OCI-LY7 (cell line): ENCODE measurements at regions not wholly inside any gene's neighbourhood (a gene's known extent, or its start where the extent isn't known, plus 50 kb on each side); places are given as distances from the start of the nearest gene placed in this dataset.

Source experiments
- BruUV-seq: library from RNA; stranded (reverse); fragments of 400-500 nt; replicated peaks from 2 replicates; lab custom pipeline; 2021; lab: Mats Ljungman, UMichigan
- CTCF ChIA-PET: fragments of 300-600 bp; sonication (Branson Sonifier 250); formaldehyde crosslinking; loops from one replicate; lab custom pipeline; 2022; ENCODE audit warnings: antibody characterized with exemption; ENCODE audit not compliant: unreplicated experiment; lab: Charles Lee
- POLR2A ChIA-PET: fragments of 300-600 bp; sonication (Branson Sonifier 250); formaldehyde crosslinking; loops from one replicate; lab custom pipeline; 2022; ENCODE audit warnings: antibody characterized with exemption; lab: Charles Lee
- DNase-seq: peaks from one replicate; pipeline ENCODE4 v3.0.0-alpha.2; 2015; ENCODE audit warnings: low spot score
- H2AFZ ChIP-seq: fragments of 200-600 bp; sonication (generic), shearing (Covaris generic); 2 replicates; pipeline ENCODE4 v1.6.1; 2014; ENCODE audit warnings: mild to moderate bottlenecking, antibody characterized with exemption, low read length, moderate library complexity
- H3K27ac ChIP-seq: fragments of 200-600 bp; sonication (generic); 2 replicates; pipeline ENCODE4 v1.5.1; 2014; ENCODE audit warnings: mixed run types, low read depth, mild to moderate bottlenecking, moderate library complexity, low read length, inconsistent platforms; ENCODE audit not compliant: poor library complexity, severe bottlenecking
- H3K36me3 ChIP-seq: fragments of 200-600 bp; sonication (generic); 2 replicates; pipeline ENCODE4 v1.6.1; 2014; ENCODE audit warnings: mild to moderate bottlenecking, antibody characterized with exemption, low read length, moderate library complexity, mixed read lengths; ENCODE audit not compliant: insufficient read depth
- H3K4me1 ChIP-seq: fragments of 200-600 bp; sonication (generic); 2 replicates; pipeline ENCODE4 v1.5.1; 2014; ENCODE audit warnings: mild to moderate bottlenecking, low read length; ENCODE audit not compliant: insufficient read depth, poor library complexity, severe bottlenecking
- H3K4me2 ChIP-seq: fragments of 200-600 bp; sonication (generic); 2 replicates; pipeline ENCODE4 v1.6.1; 2014; ENCODE audit warnings: mild to moderate bottlenecking, low read length
- H3K4me3 ChIP-seq: fragments of 200-600 bp; sonication (generic); 2 replicates; pipeline ENCODE4 v1.5.1; 2014; ENCODE audit warnings: mild to moderate bottlenecking, low read depth, low read length; ENCODE audit not compliant: poor library complexity, severe bottlenecking
- H3K79me2 ChIP-seq: fragments of 200-600 bp; sonication (generic); 2 replicates; pipeline ENCODE4 v1.6.1; 2016; ENCODE audit warnings: low read depth, mild to moderate bottlenecking, low read length, moderate library complexity, mixed read lengths; ENCODE audit not compliant: insufficient read depth
- H3K9me2 ChIP-seq: fragments of 200-600 bp; sonication (generic); 2 replicates; pipeline ENCODE4 v1.6.1; 2016; ENCODE audit warnings: mild to moderate bottlenecking, low read length, mixed read lengths; ENCODE audit not compliant: insufficient read depth
- H3K9me3 ChIP-seq: fragments of 200-600 bp; sonication (generic); 2 replicates; pipeline ENCODE4 v1.6.1; 2014; ENCODE audit warnings: mild to moderate bottlenecking, mixed run types, low read length, mixed read lengths
- H4K20me1 ChIP-seq: fragments of 200-600 bp; sonication (generic); 2 replicates; pipeline ENCODE4 v1.6.1; 2014; ENCODE audit warnings: mild to moderate bottlenecking, antibody characterized with exemption, low read length, moderate library complexity, mixed read lengths; ENCODE audit not compliant: insufficient read depth
- EZH2phosphoT487 ChIP-seq: fragments of 200-600 bp; sonication (generic); IDR thresholded peaks from 2 replicates; pipeline ENCODE4 v1.6.1; 2018; ENCODE audit warnings: low read depth, borderline replicate concordance, mild to moderate bottlenecking, mixed run types, antibody characterized with exemption, low read length, moderate library complexity, mixed read lengths
- intact Hi-C: fragments of 100-400 bp; cut with micrococcal nuclease; formaldehyde crosslinking; loops from one replicate; pipeline ENCODE4 v1.10.0; 2022; ENCODE audit not compliant: unreplicated experiment
- TF ChIP-seq, protein P1 (sequence below): fragments of 200-600 bp; sonication (generic); conservative IDR thresholded peaks from 2 replicates; pipeline ENCODE4 v1.5.1; 2014; ENCODE audit warnings: mild to moderate bottlenecking, antibody characterized with exemption, low read length, moderate library complexity, mixed read lengths

DNA sequence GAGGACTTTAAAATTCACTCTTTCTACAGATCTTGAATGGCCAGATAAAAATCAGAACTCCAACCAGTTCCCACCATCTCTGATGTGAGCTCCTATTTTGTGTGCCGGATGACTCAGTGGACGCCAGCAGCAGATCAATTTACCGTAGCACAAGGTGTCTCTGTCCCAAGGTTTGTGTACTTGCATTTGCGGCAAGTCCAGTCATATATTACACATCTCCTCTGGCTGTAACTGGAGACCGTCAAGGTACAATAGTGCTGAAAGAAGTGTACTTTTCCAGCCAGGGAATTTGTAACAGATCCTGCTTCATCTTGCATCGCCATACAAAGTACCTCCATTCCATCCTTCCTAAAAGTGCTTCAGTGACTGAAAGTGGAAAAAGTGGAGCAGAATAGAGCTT is 108.2 kb upstream of the SORBS2 start:
- TF ChIP-seq, protein P1, sequence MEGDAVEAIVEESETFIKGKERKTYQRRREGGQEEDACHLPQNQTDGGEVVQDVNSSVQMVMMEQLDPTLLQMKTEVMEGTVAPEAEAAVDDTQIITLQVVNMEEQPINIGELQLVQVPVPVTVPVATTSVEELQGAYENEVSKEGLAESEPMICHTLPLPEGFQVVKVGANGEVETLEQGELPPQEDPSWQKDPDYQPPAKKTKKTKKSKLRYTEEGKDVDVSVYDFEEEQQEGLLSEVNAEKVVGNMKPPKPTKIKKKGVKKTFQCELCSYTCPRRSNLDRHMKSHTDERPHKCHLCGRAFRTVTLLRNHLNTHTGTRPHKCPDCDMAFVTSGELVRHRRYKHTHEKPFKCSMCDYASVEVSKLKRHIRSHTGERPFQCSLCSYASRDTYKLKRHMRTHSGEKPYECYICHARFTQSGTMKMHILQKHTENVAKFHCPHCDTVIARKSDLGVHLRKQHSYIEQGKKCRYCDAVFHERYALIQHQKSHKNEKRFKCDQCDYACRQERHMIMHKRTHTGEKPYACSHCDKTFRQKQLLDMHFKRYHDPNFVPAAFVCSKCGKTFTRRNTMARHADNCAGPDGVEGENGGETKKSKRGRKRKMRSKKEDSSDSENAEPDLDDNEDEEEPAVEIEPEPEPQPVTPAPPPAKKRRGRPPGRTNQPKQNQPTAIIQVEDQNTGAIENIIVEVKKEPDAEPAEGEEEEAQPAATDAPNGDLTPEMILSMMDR = no peak
- no peak for TF ChIP-seq EZH2phosphoT487
- CTCF ChIA-PET = no interaction called here
- intact Hi-C loops = no loop called here
- POLR2A ChIA-PET = interaction anchor here (0.6 kb wide), 1 partner anchor 1259 kb away, joined by 3 read pairs; no protein-coding TSS in a partner anchor
- H3K79me2 ChIP-seq = no peaks in the 10 kb centered on the region
- H3K36me3 ChIP-seq = no peaks in the 10 kb centered on the region
- H2AFZ ChIP-seq = no peak overlapping the region
- H3K4me2 ChIP-seq = no peak overlapping the region
- no peak for DNase-seq
- no peak overlapping the region for H3K4me3 ChIP-seq
- no peaks in the 10 kb centered on the region for H4K20me1 ChIP-seq
- no peaks in the 10 kb centered on the region for H3K9me3 ChIP-seq
- no peak overlapping the region for H3K27ac ChIP-seq
- H3K4me1 ChIP-seq = no peaks in the 10 kb centered on the region
- BruUV-seq = no TSS peak
- no peaks in the 10 kb centered on the region for H3K9me2 ChIP-seq

DNA sequence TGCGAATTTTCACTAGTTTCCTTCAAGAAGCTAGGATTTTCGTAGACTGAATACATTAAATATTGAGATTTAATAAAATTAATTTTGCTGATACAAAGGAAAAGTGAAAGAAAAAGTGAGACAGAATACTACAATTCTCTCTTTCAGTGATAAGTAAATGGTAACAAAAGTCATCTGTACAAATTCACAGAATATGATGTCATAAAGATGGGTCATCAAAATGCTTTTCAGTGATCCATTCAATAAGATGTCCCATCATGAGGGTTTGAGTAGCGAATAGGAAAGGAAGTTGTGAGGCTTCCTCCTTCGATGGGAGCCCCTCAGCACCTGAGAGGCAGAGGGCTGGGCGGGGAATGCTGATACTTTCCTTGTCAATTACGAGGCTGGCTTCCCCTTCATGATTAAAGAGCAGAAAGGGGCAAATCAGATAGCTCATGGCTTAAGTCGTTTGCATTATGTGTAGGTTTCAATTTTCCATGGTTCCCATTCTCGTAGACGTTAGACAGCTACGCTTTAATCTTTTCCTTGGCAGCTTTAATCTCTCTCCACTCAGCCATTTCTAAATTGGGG is 108.8 kb upstream of the SORBS2 start:
- H3K4me2 ChIP-seq = no peak overlapping the region
- BruUV-seq = no TSS peak
- CTCF ChIA-PET = interaction anchor here (0.6 kb wide), 1 partner anchor 863 kb away, joined by 4 read pairs; no protein-coding TSS in a partner anchor

More for the DNA sequence above, 108.8 kb upstream of the SORBS2 start:
- Histone ChIP-seq H3K4me3 (no peak overlapping the region), H3K9me2 (no peaks in the 10 kb centered on the region), H4K20me1 (no peaks in the 10 kb centered on the region), H2AFZ (no peak overlapping the region), H3K27ac (no peak overlapping the region), H3K36me3 (no peaks in the 10 kb centered on the region), H3K9me3 (no peaks in the 10 kb centered on the region), H3K4me1 (no peaks in the 10 kb centered on the region), H3K79me2 (no peaks in the 10 kb centered on the region)
- DNase-seq = no peak
- TF ChIP-seq EZH2phosphoT487 = no peak
- TF ChIP-seq, protein P1 = no peak
- POLR2A ChIA-PET = interaction anchor here (0.8 to 1.1 kb wide), 3 partner anchors 21 to 79 kb away, joined by 3 to 4 read pairs (median 3); no protein-coding TSS in a partner anchor
- intact Hi-C loops = no loop called here
